Stimulated activated CD4-positive, alpha-beta T cell treated with anti-CD3 and anti-CD28 coated beads, Interleukin-1b, Interleukin-23, amount 100 ng/mL, for 24 hours (primary cell): ENCODE measurements at regions not wholly inside any gene's neighbourhood (a gene's known extent, or its start where the extent isn't known, plus 50 kb on each side); places are given as distances from the start of the nearest gene placed in this dataset.

Experiments
- DNase-seq, 4 experiments: peaks; one replicate each; pipeline ENCODE4 v3.0.0-alpha.2; 2020; ENCODE audit warnings: low read depth in 4 of 4, low spot score in 1 of 4

DNA sequence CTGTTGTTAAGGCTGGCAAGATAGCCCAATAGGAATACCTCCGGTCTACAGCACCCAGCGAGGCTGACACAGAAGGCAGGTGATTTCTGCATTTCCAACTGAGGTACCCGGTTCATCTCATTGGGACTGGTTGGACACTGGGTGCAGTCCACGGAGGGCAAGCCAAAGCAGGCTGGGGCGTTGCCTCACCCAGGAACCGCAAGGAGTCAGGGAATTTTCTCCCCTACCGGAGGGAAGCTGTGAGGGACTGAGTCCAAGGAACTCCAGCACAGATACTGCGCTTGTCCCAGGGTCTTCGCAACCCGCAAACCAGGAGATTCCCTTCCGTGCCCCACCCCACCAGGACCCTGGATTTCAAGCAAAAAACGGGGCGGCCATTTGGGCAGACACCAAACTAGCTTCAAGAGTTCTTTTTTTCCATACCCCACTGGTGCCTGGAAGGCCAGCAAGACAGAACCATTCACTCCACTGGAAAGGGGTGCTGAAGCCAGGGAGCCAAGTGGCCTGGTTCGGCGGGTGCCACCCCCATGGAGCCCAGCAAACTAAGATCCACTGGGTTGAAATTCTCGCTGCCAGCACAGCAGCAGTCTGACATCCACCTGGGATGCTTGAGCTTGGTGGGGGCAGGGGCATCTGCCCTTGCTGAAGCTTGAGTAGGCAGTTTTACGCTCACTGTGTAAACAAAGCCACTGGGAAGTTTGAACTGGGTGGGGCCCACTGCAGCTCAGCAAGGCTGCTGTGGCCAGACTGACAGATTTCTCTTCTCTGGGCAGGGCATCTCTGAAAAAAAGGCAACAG, 647.2 kb downstream of the BNC2 start:
- DNase-seq, result no peak

DNA sequence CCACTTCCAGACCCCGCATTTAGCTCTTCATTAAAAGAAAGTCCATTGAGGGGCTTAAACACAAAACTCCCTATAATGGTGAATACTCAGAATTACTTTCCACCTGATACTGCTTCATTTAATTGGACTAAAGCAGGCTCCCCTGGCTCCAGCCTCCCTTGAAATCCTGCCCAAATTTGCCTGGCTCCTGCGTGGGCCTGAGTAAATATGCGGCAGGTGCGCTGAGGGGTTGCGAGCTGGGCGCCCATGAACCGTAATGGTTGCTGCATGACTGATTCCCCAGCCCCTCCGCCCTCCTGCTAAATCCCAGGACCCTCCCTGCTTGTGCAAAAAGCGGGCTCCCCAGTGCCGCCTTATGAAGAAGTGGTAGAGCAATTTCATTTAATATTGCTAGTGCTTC, 639.7 kb downstream of the BNC2 start:
- DNase-seq, result no peak

DNA sequence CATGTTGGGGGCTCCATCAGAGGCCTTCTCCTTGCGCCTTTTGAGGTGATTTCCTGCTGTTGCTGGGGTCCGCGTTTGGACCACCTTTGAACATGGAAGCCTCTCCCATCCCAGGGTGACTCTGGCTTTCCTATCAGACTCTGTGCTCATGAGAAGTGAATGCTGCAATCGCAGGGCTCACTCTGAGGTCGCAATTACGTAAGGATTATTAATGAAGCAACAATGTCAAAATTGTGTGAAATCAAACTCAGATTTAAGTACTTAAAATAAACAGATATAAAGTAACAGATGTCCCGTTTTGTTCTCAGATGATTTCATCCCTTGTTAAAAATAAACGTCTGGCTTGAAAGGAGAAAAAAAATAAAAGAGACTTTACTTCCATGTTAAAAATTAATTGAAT, 634.2 kb downstream of the BNC2 start:
- DNase-seq, result no peak

DNA sequence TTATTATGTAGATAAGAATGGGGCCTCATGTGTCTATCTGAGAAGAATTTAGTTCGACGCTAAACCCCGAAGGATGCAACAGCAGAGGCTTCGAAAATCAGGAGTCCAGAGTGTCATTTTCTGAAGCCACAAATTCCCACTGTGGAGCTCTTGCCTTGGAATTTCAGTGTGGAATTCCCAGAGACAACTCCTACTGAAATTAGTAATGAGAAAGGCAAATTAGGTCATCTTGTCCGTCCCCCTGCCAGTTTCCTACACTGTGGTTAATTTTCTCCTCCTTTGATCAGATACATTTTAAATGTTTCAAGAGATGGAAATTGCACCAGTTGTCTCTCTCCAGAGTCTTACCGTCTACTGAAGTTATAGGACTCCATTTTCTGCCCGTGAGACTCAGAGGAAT, 633.6 kb downstream of the BNC2 start:
- no peak for DNase-seq

DNA sequence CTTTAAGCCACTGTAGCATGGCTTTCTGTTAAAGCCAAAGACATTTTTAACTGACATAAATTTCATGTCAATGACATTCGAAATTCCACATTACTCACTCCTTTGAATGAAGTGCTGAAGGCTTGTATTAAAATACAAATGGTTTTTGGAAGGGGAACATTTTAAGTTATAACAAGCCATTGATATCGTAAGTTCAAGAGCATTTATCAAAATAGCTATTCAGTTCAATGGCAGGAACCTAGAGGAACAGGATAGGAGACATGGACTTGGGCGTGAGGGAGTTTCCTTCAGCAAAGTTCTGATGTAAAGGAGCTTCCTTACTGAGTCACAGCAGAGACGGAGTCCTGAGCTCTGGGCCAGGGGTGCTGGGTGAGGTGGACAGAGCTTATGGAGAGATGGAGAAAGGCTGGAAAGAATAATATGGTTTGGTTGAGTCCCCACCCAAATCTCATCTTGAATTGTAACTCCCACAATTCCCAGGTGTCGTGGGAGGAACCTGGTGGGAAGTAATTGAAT, 631.8 kb downstream of the BNC2 start:
- DNase-seq, result no peak

DNA sequence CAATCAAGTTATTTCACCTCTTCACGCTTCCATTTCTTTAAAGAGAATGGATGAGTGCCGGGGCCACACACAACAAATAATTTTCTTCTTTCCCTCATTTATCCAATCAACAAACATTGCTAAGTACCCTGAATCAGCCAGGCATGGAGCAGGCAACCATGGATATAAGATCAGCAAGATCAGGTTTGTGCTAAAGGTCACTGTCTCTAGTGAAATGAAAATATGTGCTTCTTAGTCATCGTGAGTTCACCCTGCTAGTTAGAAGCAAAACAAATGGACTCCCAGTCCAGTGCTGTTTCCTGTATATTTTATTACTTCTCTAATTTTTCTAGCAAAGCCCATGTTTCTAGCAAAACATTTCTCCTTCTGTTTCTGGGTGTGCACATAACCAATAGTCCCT, 629.2 kb downstream of the BNC2 start:
- DNase-seq, result no peak

DNA sequence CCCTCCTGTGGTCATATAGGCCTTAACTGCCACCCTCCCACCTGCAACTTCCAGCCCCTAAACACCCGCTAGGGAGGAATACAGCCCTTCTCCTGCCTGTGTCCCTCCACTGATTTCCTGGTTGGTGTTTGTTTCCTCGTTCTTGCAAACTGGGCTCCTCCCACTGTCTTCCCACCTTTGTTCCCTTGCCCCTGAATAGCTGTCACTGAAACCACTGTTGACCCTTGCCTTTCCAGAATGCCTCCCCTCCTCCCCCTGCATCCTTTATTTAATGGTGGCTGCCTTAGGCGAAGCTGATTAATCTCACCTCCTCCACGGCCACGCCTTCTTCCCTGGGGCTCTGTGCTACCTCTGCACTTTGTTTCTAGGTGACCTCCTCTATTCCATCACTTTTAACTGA, 626.7 kb downstream of the BNC2 start:
- no peak for DNase-seq

DNA sequence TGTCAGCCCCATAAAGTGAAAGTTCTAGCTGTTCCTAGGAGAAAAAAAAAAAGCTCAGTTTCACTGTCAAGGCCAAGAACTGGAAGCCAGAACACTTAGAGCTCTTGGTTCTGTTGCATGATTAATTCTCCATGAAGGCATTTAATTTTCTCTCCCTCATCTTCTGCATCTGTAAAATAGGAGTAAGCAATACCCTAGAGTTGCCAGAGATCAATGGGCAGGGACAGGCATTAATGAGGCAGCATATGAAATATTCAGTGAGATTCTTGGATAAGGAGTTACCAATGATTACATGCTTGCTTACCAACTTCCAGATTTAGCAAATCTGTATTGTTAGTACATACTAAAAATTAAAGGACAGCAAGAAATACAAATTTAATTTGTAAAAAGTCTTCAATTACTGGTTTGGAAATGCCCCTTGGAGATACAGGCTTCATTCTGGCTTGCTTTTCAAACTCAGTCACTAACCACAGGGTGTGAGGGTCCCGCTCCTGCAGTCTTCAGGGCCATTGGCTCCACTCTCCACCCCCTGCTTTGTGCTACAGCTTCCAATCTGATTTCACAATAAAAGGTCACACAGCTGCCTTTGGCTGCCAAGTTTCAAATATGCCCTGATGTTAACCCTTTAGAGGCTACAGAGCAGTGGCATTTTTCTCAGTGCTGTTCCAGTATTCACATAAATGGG, 624.6 kb downstream of the BNC2 start:
- no peak for DNase-seq

DNA sequence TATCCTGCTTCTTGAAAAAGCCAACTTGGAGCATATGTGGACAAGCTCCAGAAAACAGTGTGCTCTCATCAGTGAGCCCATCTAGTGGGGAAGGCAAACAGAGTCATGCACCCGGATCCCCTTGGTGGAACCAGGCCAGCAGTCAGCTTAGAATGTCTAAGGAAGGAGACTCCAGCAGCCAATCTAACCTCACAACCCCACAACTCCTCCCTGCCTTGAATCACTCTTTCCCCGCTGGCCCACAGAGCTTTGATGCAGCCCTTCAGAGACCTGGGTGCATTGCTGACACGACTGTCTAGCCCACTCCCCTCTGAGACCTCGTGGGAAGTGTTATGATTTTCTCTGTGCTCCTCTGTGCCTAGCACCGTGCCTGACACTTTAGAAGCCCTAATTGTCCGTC, 623.7 kb downstream of the BNC2 start:
- DNase-seq, result no peak

DNA sequence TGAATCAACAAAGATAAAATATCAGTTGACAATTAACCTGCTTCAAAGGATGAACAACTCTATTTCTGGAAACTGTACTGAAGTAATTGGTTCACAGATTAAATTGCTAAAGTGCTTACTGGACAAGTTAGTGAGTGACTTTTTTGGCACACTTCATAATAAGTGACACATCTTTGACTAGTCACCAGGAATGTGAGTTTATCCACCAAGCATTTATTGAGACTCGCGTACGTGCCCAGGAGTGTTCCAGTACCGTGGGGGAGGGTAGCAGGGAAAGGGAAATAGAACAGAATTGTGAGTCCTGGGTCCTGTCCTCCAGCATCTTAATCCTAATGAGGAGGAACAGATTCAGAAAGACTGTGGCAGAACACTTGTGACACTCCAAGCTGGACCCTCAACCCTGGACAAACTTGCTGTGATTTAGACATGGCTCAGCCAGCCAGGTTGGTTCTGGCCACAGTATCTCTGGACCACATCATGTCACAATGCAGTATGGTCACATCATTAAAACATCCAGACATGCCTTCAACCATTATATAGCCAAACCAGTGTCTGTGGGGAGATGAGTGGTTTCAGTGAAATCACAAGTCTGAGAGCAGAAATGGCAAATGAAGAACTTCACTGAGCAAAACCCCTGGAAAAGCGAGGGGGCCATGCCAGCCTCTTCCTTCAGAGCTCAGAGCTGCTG, 623.1 kb downstream of the BNC2 start:
- no peak for DNase-seq

DNA sequence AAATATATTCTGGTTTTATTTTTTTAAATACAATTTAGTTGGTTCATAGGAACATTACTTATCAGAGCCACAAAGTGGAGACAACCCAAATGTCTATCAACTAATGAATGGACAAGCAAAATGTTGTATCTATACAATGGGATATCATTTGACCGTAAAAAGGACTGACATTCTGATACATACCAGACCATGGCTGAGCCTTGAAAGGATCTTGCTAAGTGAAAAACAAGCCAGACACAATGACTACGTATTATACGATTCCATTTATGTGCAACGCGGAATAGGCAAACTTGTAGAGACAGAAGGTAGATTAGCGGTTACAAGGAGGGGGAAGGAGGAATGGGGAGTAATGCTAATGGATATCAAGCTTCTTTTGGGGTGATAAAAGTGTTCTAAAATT, 621.6 kb downstream of the BNC2 start:
- no peak for DNase-seq

DNA sequence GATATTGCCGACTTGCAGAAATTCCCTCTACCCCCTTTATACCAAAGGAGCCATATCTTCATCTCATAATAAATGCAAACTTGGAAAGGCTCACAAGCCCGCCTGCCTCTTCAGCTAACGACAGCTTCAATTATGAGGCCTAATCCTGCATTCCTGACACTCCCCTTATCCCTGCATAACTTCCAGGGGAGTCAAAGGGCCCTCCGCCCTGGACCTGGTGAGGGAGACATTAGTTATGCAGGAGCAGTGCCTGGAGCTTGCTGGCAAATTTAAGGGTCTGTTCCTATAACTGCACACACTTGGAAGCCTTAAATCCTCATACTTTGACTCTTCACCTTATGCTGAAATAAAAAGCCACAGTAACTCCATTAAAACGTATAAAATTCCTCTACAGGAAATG, 617.9 kb downstream of the BNC2 start:
- DNase-seq, result no peak

DNA sequence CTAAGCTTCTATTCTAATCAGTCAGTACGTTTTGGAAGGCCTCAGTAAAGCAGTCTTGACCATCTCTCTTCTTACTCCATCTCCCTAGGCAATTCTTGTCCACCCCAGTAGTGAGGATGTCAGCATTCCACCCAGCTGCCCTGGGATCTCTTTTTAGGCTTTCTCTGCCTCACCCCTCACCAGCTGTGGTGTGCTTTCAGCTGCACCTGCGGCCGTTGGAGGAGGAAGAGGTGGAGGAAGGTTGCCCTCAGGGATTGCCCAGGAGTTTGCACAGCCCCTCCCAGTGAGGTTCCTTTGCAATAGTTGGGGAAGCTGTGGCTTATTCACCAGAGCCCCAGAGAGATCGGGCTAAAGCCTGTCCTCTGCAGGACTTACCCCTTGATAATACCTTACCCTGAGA, 615.8 kb downstream of the BNC2 start:
- DNase-seq, result no peak

DNA sequence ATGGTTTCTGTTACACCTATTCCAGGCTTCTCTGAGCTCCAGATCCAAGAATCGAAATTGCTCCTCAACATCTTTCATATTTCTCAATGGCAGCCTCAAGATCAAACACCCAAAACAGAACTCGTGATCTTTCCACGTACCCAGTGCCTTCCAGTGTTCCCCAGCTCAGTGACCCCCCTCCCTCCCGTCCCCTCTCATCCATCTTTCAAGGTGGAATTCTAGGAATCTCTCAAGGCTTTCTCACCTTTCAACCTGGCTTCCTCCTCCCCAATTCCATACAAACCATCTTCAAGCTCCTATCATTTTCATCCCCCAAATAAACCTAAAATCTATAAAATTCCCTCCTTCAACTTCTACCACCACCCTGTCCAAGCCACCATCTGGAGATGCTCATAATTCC, 615.3 kb downstream of the BNC2 start:
- DNase-seq, result no peak

DNA sequence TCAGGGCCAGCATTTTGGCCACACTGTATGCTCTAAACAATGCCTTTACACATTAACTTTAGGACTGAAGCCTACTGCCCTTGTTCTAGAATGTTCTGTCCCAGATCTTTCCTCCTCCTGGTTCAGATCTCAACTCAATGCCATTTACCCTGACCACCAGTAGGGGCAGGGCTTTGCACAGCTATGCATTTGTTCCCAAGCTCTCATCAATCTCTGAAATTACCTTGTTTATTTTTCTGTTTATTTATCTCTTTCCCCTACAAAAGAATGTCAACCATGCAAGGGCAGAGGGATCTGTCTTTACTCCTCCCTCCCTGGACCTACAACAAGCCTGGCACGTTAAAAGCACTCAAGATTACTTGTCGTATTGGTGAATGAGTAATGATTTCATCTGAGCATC, 612.9 kb downstream of the BNC2 start:
- DNase-seq, result no peak

DNA sequence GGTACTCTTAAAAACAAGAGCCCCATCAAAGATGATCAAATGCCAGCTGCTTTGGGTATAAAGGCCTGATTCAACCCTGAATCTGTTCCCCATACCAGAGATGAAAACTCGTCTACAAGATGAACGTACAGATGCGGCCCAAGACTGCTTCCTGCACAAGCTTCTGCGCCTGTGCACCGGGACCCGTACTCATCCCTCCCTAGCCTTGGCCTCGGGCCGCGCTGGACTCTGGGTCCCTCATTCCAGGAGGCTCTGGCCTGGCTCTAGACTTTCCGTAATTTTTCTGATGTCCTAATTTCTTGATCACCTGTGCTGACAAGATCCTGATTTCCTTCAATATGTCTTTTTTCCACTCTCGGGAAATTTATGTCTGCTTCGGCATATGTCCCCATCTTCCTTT, 612.3 kb downstream of the BNC2 start:
- DNase-seq, result no peak

DNA sequence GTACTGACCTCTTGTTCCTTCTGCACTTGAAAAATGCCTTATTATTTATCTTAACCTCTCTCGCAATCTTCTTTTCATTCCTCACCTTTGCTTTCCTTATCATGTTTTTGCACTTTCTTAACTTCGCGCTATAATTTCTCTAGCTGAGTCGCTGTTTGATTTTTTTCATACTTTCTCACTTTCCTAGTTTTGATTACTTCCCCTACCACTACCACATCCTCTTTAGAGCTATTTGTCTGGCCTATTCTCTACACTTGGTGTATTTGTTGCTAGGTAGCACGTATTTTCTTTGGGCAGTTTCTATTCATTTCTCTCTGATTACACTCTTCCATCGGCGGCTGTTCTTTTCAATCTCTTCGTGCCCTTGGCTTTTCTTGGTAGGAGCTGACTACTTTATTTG, 611.8 kb downstream of the BNC2 start:
- no peak for DNase-seq

DNA sequence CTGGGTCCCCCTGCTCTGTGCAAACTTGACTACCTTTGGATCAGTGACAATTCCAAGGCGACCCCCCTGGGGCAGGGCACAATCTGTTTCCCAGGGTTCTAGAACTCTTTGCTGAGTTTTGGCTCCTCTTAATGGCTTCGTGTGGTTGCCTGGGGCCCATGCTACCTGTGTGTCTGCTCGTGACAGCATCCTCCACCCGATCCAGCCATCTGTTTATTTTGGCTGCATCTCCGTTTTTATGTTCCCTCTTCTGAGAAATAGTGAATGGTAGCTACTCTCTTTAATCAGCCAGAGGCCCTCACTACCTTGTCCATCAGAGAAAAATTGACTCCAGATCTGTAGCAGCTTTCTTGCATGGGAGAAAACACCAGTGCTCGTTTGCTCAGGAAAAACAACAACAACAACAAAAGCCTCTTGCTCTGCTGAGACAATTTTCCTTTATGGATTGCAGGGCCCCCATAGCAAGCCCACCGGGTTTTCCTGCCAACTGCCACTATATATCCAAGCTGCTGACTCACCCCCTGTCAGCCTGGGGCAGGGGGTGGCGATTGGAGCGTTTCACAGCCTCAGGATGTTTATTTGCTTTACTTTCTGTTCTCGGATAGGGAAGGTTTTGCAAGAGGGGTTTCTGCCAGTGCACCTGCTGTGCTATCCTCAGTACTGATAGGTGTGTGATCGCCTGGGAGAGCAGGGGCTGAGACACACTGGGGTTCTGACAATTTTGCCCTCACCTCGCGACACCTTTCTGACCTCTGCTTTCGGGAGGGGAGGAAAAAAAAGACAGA, 607.8 kb downstream of the BNC2 start:
- DNase-seq, result no peak

DNA sequence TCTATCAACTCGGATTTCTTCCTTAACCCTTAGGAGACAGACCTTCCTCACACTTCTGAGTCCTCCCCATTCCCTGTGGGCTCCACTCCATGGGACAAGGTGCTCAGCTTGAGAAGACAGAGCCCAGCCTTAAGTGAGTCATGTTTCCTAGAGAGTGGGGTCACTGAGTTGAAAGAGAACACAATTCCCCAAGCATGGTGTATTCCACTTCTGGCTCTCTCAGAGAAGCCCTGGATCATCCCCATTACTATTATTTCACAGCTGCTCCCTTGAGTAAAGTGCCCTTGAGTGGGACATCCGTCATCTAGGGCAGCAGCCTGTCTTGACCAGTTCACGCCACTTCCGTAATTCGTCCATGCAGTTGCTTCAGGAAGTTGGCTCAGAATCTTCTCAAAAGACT, 604.8 kb downstream of the BNC2 start:
- DNase-seq, result no peak

DNA sequence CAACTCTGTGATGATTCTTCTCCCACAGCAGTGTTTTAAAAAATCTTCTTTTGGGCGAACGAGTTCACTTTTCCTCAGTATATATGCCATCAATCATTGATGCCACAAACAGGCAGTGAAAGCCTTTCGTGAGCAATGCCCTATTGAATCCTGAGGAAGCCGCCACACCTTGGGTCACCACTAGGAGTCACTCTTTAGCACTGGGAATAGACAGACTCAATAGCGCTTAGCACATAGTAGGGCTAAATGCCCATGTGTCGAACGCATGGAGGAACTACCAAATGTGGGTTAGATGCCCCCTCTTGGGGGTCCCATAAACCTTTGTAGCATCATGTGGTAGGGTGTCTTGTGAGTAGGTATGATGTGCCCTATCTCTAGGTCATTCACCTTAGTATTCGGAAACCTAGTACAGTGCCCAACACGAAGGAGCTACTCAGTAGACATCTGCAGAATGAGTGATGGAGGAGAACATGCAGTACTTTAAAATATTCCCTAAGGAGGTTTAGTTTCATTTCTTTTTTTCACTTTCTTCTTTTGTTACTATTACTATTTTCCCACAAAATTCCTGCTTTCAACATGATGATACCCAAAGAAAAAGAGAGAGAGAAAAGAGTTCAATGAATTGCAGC, 603.7 kb downstream of the BNC2 start:
- DNase-seq, result no peak
